ENCODE measurements at regions not wholly inside any gene's neighbourhood (a gene's known extent, or its start where the extent isn't known, plus 50 kb on each side); places are given as distances from the start of the nearest gene placed in this dataset.

GRCh38 chr2:120401275-120402066 is 55.5 kb downstream of the INHBB start:
- DNase-seq: no peak

GRCh38 chr2:120402067-120402433 is 56.1 kb downstream of the INHBB start:
- no peak for DNase-seq

GRCh38 chr2:120402508-120402907 is 56.6 kb downstream of the INHBB start:
- DNase-seq: no peak

- DNase-seq: no peak
Observed at GRCh38 chr2:120403261-120403660, 57.3 kb downstream of the INHBB start.

GRCh38 chr2:120403676-120404075 is 57.7 kb downstream of the INHBB start:
- no peak for DNase-seq

- no peak for DNase-seq
Observed at GRCh38 chr2:120404274-120404673, 58.3 kb downstream of the INHBB start.

- DNase-seq: no peak
Observed at GRCh38 chr2:120404941-120405758, 59.2 kb downstream of the INHBB start.

GRCh38 chr2:120405759-120406099 is 59.8 kb downstream of the INHBB start:
- no peak for DNase-seq

GRCh38 chr2:120406566-120406965 is 60.6 kb downstream of the INHBB start:
- DNase-seq: no peak

GRCh38 chr2:120410487-120410886 is 64.6 kb downstream of the INHBB start:
- no peak for DNase-seq

GRCh38 chr2:120415060-120415459 is 69.1 kb downstream of the INHBB start:
- no peak for DNase-seq

- DNase-seq: no peak
Observed at GRCh38 chr2:120415728-120416509, 70.0 kb downstream of the INHBB start.

GRCh38 chr2:120418174-120418787 is 72.3 kb downstream of the INHBB start:
- no peak for DNase-seq

- DNase-seq: no peak
Observed at GRCh38 chr2:120419073-120419472, 73.1 kb downstream of the INHBB start.

GRCh38 chr2:120419955-120420354 is 74.0 kb downstream of the INHBB start:
- no peak for DNase-seq

- no peak for DNase-seq
Observed at GRCh38 chr2:120421126-120421829, 75.3 kb downstream of the INHBB start.

- no peak for DNase-seq
Observed at GRCh38 chr2:120421830-120422175, 75.9 kb downstream of the INHBB start.

GRCh38 chr2:120422465-120423160 is 76.7 kb downstream of the INHBB start:
- no peak for DNase-seq

- no peak for DNase-seq
Observed at GRCh38 chr2:120423167-120423943, 77.4 kb downstream of the INHBB start.

- no peak for DNase-seq
Observed at GRCh38 chr2:120424274-120424796, 78.4 kb downstream of the INHBB start.

- no peak for DNase-seq
Observed at GRCh38 chr2:120425014-120425413, 79.1 kb downstream of the INHBB start.

Measured in suppressor macrophage treated with lipopolysaccharide for 1 hour (primary cell).